ENCODE measurements at regions not wholly inside any gene's neighbourhood (a gene's known extent, or its start where the extent isn't known, plus 50 kb on each side); places are given as distances from the start of the nearest gene placed in this dataset.

DNA sequence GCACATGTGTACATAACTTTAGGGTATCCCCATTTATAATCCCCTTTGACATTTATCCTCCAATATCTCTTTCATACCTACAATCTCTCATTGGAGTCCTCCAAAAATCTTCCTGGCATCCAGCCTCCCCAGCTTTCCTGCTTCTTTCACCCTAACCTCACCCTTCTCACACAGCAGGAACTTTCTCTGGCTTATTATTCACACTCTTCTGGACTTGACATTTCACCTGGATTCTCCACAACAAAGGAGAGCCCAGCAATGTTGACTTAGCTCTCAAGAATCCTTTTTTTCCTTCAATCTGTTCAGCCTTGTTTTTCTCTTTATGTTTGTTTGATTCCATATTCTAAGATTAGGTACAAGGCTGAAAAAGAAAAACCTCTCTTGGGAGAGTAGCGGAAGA, 783.6 kb upstream of the ACVR2A start:
- H3K9me3 ChIP-seq = no peaks in the 10 kb centered on the region
- DNase-seq (ENCODE audit: low spot score in 2 of 2) = no peak
- H3K27me3 ChIP-seq = no peaks in the 10 kb centered on the region
- no peaks in the 10 kb centered on the region for H3K36me3 ChIP-seq
- H3K4me1 ChIP-seq = peaks cover 3% of the 10 kb centered on the region
- H3K27ac ChIP-seq = no peak overlapping the region
- no peak for TF ChIP-seq EP300 (IDR thresholded peaks at IDR 0.05)
- no peak for TF ChIP-seq POLR2AphosphoS5 (IDR thresholded peaks at IDR 0.05)
- TF ChIP-seq, protein P1, sequence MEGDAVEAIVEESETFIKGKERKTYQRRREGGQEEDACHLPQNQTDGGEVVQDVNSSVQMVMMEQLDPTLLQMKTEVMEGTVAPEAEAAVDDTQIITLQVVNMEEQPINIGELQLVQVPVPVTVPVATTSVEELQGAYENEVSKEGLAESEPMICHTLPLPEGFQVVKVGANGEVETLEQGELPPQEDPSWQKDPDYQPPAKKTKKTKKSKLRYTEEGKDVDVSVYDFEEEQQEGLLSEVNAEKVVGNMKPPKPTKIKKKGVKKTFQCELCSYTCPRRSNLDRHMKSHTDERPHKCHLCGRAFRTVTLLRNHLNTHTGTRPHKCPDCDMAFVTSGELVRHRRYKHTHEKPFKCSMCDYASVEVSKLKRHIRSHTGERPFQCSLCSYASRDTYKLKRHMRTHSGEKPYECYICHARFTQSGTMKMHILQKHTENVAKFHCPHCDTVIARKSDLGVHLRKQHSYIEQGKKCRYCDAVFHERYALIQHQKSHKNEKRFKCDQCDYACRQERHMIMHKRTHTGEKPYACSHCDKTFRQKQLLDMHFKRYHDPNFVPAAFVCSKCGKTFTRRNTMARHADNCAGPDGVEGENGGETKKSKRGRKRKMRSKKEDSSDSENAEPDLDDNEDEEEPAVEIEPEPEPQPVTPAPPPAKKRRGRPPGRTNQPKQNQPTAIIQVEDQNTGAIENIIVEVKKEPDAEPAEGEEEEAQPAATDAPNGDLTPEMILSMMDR (IDR thresholded peaks at IDR 0.05) = no peak
- no peak for TF ChIP-seq POLR2A (IDR thresholded peaks at IDR 0.05)
- WGBS = 97% methylated on average over 1 of the region's 1 CpG
- H3K4me3 ChIP-seq = no peak overlapping the region

DNA sequence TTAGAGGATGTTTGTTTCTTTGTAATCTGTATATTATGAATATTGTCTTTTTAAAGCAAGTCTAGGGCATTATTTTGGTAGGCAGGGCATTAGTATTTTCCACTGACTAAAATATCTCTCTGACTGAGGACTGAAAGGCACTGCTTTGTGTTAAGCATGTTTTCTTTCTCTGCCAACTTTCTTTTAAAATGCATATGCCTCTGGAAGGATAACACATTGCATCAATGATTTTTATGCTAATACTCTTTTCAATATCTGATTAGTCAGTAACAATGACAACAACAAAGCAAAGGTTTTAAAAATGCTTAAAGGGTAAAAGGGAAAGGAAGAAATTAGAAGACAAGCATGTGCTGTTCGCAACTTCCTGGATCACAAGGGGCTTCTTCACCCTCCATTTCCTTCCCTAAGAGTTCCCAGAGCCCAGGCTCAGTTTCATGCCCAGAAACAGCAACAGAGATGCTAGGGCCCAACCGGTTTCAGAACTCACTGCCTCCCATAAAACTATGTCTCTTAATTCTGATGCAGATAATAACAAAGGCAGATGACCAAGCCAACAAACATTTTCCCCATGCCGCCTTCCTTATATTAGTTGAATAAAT, 786.8 kb upstream of the ACVR2A start:
- 82% methylated on average over 3 of the region's 3 CpGs for WGBS
- Histone ChIP-seq H3K36me3 (no peaks in the 10 kb centered on the region), H3K4me1 (no peaks in the 10 kb centered on the region), H3K27me3 (no peaks in the 10 kb centered on the region), H3K9me3 (no peaks in the 10 kb centered on the region), H3K4me3 (no peak overlapping the region), H3K27ac (no peak overlapping the region)
- DNase-seq (ENCODE audit: low spot score in 2 of 2) = no peak
- TF ChIP-seq EP300 (IDR thresholded peaks at IDR 0.05) (no peak), POLR2A (IDR thresholded peaks at IDR 0.05) (no peak), POLR2AphosphoS5 (IDR thresholded peaks at IDR 0.05) (no peak)
- TF ChIP-seq, protein P1 (IDR thresholded peaks at IDR 0.05) = no peak

DNA sequence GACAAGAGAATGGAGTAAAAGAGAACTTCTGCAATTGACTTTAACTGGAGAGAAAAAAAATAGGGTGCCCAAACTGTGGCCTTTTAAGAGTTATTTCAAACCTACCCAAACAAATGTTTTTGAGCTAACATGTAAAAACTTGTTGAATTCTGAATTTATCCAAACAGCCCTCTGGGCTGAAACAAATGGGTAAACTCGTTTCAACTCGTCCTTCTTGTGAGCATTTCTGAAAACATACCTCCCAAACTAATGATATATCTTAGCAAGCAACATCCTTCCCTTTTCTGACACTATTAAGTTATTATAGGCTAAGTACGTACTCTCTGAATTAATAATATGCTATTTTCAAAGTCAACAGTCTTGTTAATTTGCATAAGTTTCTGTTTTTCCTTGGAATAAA, 793.0 kb upstream of the ACVR2A start:
- no peak overlapping the region for H3K4me3 ChIP-seq
- no peak for DNase-seq (ENCODE audit: low spot score in 2 of 2)
- H3K27me3 ChIP-seq = no peaks in the 10 kb centered on the region
- TF ChIP-seq POLR2A (IDR thresholded peaks at IDR 0.05) (no peak), POLR2AphosphoS5 (IDR thresholded peaks at IDR 0.05) (no peak), EP300 (IDR thresholded peaks at IDR 0.05) (no peak)
- TF ChIP-seq, protein P1 (IDR thresholded peaks at IDR 0.05) = no peak
- H3K36me3 ChIP-seq = no peaks in the 10 kb centered on the region
- no peak overlapping the region for H3K27ac ChIP-seq
- 47% methylated on average over 3 of the region's 3 CpGs for WGBS
- H3K4me1 ChIP-seq = peaks cover 14% of the 10 kb centered on the region
- no peaks in the 10 kb centered on the region for H3K9me3 ChIP-seq

DNA sequence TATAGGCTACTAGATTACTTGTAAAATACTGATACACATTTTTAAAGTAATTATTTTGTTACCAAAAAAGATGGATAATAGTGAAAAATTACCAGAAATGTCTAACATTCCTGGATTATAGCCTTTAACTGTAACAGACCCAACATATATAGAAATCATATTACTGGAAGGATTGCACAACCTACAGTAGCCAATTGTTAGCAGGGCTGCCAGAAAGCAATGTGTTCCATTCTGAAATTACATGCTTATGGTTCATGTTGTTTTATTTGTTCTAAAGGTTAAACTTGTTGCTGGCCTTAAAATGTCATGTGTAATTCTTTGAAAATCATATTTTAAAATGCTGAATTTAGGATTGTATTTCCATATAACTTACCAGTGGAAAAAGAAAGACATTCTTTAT, 793.6 kb upstream of the ACVR2A start:
- TF ChIP-seq POLR2A (IDR thresholded peaks at IDR 0.05) (no peak), POLR2AphosphoS5 (IDR thresholded peaks at IDR 0.05) (no peak), EP300 (IDR thresholded peaks at IDR 0.05) (no peak)
- TF ChIP-seq, protein P1 (IDR thresholded peaks at IDR 0.05) = no peak
- Histone ChIP-seq H3K4me1 (peaks cover 14% of the 10 kb centered on the region), H3K27me3 (no peaks in the 10 kb centered on the region)

DNA sequence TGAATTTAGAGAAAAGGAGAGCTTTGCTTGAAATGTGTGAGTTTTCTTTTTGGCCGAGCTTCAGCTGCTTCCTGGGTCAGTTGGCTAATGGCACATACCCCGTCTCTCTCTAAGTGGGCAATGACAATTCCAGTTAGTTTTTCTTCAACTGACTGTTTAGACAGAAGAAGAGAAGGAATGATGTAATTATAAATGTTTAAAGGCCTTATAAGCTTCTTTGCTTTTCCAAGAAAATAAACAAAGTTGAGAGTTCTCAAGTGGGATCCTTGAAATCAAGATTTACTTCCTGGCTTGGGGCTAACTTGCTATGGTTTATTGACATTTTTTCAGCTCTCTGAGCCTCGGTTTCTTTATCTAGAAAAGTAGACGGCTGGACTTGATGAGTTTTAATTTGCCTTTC, 794.9 kb upstream of the ACVR2A start:
- Histone ChIP-seq H3K4me1 (peaks cover 14% of the 10 kb centered on the region), H3K27me3 (no peaks in the 10 kb centered on the region), H3K36me3 (no peaks in the 10 kb centered on the region), H3K9me3 (no peaks in the 10 kb centered on the region), H3K4me3 (no peak overlapping the region), H3K27ac (no peak overlapping the region)
- DNase-seq (ENCODE audit: low spot score in 2 of 2) = no peak
- WGBS = 71% methylated on average over 4 of the region's 4 CpGs
- TF ChIP-seq POLR2A (IDR thresholded peaks at IDR 0.05) = no peak
- TF ChIP-seq EP300 (IDR thresholded peaks at IDR 0.05) = no peak
- TF ChIP-seq, protein P1 (IDR thresholded peaks at IDR 0.05) = no peak
- no peak for TF ChIP-seq POLR2AphosphoS5 (IDR thresholded peaks at IDR 0.05)

More for the DNA sequence above, 793.6 kb upstream of the ACVR2A start:
- H3K4me3 ChIP-seq = no peak overlapping the region
- H3K36me3 ChIP-seq = no peaks in the 10 kb centered on the region
- DNase-seq (ENCODE audit: low spot score in 2 of 2) = no peak
- no peaks in the 10 kb centered on the region for H3K9me3 ChIP-seq
- H3K27ac ChIP-seq = no peak overlapping the region

Measured in suprapubic skin (tissue), 4 donors.